ENCODE measurements at regions not wholly inside any gene's neighbourhood (a gene's known extent, or its start where the extent isn't known, plus 50 kb on each side); places are given as distances from the start of the nearest gene placed in this dataset.

DNA sequence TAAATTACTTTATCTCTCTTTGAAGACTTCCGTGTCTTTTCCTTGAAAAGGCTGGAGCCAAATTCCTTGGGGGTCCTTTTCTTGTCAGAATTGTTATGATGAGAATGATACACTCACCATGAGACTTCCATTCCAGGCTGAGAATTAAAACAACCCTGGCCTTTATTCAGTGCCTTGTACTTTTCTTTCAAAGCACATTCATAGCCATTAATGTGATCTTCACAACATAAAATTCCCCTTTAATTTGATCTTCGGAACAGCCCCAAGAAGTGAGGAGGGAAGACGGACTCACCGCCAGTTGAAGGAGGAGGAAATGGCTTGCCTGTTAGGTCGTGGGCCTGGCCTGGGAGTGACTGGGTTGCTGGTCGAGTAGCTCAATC lies 127.3 kb downstream of the DDX1 start:
- BruUV-seq (replicated peaks), result no TSS peak
- H3K27me3 Mint-ChIP-seq (ENCODE audit: unreplicated experiment), result peaks cover 57% of the 10 kb centered on the region
- H3K36me3 Mint-ChIP-seq (ENCODE audit: insufficient read depth, unreplicated experiment), result no peaks in the 10 kb centered on the region
- no peak for TF ChIP-seq CTCF (IDR thresholded peaks at IDR 0.05; ENCODE audit: unreplicated experiment)
- no peak overlapping the region for H3K4me3 Mint-ChIP-seq (ENCODE audit: low read depth, unreplicated experiment)
- H3K9me3 Mint-ChIP-seq (ENCODE audit: low read depth, unreplicated experiment), result no peaks in the 10 kb centered on the region
- CTCF ChIA-PET, result no interaction called here
- intact Hi-C loops (cut with micrococcal nuclease; ENCODE audit: unreplicated experiment), result no loop called here
- no peaks in the 10 kb centered on the region for H3K4me1 Mint-ChIP-seq (ENCODE audit: low read depth, unreplicated experiment)
- DNase-seq, result no peak
- no peak overlapping the region for H3K27ac Mint-ChIP-seq (ENCODE audit: unreplicated experiment)

- Mint-ChIP-seq H3K4me3 (ENCODE audit: low read depth, unreplicated experiment) (no peak overlapping the region), H3K27me3 (ENCODE audit: unreplicated experiment) (peaks cover 57% of the 10 kb centered on the region), H3K27ac (ENCODE audit: unreplicated experiment) (no peak overlapping the region), H3K9me3 (ENCODE audit: low read depth, unreplicated experiment) (no peaks in the 10 kb centered on the region), H3K4me1 (ENCODE audit: low read depth, unreplicated experiment) (no peaks in the 10 kb centered on the region), H3K36me3 (ENCODE audit: insufficient read depth, unreplicated experiment) (no peaks in the 10 kb centered on the region)
- TF ChIP-seq CTCF (IDR thresholded peaks at IDR 0.05; ENCODE audit: unreplicated experiment), result no peak
- CTCF ChIA-PET, result no interaction called here
- no TSS peak for BruUV-seq (replicated peaks)
- DNase-seq, result no peak
- intact Hi-C loops (cut with micrococcal nuclease; ENCODE audit: unreplicated experiment), result no loop called here
These were observed 128.1 kb downstream of the DDX1 start for GRCh38 chr2:15719566-15720313.

DNA sequence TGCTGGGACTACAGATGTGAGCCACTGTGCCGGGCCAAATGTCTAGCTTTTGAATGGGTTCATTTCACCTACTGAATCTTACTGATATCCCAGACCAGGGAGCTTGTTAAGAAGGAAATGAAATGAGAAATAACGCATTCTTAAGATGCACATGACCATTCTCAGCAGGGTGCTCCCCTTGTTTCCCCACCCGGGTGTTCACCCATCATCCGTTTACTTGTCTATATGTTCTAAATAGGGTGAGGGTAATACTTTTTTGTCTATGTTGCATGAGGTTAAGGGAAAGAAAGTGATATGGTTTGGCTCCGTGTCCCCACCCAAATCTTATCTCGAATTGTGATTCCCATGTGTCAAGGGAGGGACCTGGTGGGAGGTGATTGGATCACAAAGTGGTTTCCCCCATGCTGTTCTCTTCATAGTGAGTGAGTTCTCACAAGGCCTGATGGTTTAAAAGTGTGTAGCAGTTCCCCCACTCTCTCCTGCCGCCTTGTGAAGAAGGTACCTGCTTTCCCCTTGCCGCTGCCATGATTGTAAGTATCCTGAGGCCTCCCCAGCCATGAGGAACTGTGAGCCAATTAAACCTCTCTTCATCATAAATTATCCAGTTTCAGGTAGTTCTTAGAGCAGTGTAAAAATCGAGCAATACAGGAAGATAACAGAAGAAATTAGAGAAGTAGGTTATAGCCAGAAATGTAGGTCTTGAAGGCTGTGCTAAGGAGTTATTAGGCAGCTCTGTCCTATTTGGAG lies 129.1 kb downstream of the DDX1 start:
- no peaks in the 10 kb centered on the region for H3K4me1 Mint-ChIP-seq (ENCODE audit: low read depth, unreplicated experiment)
- BruUV-seq (replicated peaks), result no TSS peak

GRCh38 chr2:15721411-15722067 lies 129.9 kb downstream of the DDX1 start:
- peaks cover 68% of the 10 kb centered on the region for H3K27me3 Mint-ChIP-seq (ENCODE audit: unreplicated experiment)
- no peak overlapping the region for H3K4me3 Mint-ChIP-seq (ENCODE audit: low read depth, unreplicated experiment)
- no peaks in the 10 kb centered on the region for H3K36me3 Mint-ChIP-seq (ENCODE audit: insufficient read depth, unreplicated experiment)
- no peaks in the 10 kb centered on the region for H3K4me1 Mint-ChIP-seq (ENCODE audit: low read depth, unreplicated experiment)
- intact Hi-C loops (cut with micrococcal nuclease; ENCODE audit: unreplicated experiment), result no loop called here
- TF ChIP-seq CTCF (IDR thresholded peaks at IDR 0.05; ENCODE audit: unreplicated experiment), result no peak
- no TSS peak for BruUV-seq (replicated peaks)
- CTCF ChIA-PET, result no interaction called here
- H3K9me3 Mint-ChIP-seq (ENCODE audit: low read depth, unreplicated experiment), result no peaks in the 10 kb centered on the region
- H3K27ac Mint-ChIP-seq (ENCODE audit: unreplicated experiment), result no peak overlapping the region
- no peak for DNase-seq

More for the DNA sequence above, 129.1 kb downstream of the DDX1 start:
- intact Hi-C loops (cut with micrococcal nuclease; ENCODE audit: unreplicated experiment), result no loop called here
- no peak for DNase-seq
- Mint-ChIP-seq H3K36me3 (ENCODE audit: insufficient read depth, unreplicated experiment) (no peaks in the 10 kb centered on the region), H3K27me3 (ENCODE audit: unreplicated experiment) (peaks cover 60% of the 10 kb centered on the region), H3K4me3 (ENCODE audit: low read depth, unreplicated experiment) (no peak overlapping the region), H3K9me3 (ENCODE audit: low read depth, unreplicated experiment) (no peaks in the 10 kb centered on the region), H3K27ac (ENCODE audit: unreplicated experiment) (no peak overlapping the region)
- no peak for TF ChIP-seq CTCF (IDR thresholded peaks at IDR 0.05; ENCODE audit: unreplicated experiment)
- CTCF ChIA-PET, result no interaction called here

Measured in Calu3 (cell line).